HG02623 (cell line): ENCODE measurements at regions not wholly inside any gene's neighbourhood (a gene's known extent, or its start where the extent isn't known, plus 50 kb on each side); places are given as distances from the start of the nearest gene placed in this dataset.

ENCODE experiments used
- ATAC-seq: cut with Tn5 transposase; IDR thresholded peaks from one replicate; pipeline ENCODE4 v1.9.1; 2021; ENCODE audit warnings: moderate library complexity; ENCODE audit not compliant: unreplicated experiment

DNA sequence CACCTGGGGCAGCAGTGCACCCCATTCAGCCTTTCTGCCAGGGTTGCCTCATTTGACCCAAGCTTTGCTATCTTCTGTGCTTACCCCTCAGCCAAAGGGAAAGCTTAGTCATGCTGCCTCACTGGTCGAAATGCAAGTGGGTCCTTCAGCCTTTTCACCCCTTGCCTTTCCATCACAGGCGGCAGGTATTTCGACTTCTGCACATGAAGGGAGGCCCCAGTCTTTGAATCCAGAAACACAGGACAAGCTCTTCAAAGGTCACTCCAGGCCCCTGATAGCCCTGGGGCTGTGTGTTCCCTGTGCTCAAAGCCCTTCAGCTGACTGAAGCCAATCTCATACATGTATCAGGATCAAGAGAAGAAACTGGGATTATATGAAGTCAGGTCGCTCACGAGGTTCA is 129.7 kb downstream of the SNX19 start:
- no peak for ATAC-seq

DNA sequence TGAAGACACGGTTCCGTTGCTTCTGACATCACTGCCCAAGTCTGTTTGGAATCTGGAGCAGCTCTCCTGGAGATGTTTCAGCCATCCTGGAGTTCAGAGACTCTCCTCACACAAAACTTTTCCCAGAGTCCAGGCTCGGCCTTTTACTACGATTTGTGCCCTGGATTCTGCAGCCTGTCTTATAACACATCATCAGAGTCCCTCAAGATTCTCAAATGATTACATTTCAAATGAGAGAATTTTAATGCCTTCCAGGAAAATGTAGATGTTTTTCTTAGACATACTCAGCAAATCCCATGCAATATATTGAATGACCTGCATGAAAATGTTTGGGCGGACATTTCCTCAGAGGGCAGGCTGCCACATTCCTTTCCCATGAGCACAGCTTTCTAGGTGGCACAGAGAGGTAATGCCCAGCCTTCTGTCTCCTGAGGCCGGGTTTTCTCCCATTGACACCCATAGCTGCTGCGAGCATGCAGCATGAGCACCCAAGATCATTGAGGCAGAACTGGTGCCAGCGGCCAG is 129.1 kb downstream of the SNX19 start:
- ATAC-seq = no peak

DNA sequence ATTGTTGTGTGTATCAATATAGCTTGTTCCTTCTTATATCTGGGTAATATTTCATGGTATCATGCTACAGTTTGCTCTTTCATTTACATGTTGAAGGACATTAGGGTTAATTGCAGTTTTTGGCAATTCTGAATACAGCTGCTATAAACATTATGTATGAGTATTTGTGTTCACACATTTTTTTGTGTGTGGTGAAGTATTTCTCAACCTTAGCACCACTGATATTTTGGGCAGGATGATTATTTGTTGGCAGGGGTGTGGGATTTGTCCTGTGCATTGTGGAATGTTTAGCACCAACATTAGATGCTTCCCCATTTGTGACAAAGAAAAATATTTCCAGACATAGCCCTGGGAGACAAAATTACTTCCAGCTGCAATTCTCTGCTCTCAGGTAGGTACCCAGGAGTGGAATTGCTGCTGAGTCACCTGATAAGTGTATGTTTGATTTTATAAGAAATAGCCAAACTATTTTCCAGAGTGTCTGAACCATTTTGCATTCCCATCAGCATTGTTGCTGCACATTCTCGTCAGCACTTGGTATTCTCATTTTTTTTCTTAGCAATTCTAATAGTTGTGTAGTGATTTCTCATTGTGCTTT is 128.2 kb downstream of the SNX19 start:
- no peak for ATAC-seq

DNA sequence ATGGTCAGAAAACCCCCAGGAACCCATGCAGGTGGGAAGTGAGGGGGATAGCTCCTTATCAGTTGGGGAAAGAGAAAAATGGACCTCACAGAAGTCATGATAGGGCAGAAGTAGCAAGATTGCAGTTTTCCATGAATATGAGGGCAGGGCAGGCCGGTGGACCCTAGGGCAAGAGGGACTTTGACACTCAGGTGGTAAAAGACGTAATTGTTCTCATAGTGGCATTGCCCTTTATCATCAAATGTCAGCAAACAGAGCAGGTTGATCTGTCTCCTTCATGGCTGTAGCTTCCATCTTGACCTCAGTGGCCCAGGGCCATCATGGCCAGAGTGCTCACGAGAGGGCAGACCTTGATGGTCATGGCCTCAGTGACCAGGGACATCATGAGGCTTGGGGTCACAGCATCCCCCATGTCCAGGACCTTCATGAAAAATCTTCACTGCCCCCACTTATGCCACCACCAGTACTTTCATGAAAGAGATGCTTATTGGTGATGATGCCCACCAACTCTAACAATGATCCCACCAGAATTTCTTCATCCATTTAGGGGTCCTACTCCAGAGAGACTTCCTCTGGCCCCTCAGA is 127.1 kb downstream of the SNX19 start:
- ATAC-seq = no peak

DNA sequence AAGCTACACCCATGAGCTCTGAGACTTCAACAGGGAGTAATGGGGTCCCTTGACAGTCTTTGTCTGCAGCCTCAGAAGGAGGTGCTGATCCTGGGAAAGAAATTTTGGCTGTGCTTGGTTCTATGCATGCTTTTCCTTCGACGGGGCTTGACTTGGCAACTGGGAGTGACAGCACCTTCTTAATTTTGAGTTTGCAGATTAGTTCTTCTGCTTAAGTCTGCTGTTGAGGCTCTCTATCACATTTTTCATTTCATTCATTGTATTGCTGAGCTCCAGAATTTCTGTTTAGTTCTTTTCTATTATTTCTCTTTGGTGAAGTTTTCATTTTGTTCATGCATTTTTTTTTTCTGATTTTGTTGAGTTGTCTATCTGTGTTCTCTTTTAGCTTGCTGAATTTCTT is 125.6 kb downstream of the SNX19 start:
- ATAC-seq = no peak

DNA sequence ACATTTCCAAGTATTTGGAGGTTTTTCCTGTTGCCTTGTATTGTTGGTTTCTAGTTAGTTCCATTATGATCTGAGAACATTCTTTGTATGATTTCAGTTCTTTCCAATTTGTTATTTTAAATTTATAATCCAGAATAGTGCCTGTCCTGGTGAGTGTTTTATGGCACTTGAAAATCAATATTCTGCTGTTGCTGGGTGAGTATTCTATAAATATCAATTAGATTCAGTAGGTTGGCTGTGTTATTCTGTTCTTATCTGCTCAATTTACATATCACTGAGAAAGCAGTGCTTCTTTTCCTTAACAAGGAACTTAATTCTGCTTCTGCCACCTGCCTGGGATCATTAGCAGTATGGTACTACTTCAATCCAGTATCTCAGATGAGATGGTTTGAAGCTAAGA is 123.5 kb downstream of the SNX19 start:
- ATAC-seq = no peak

DNA sequence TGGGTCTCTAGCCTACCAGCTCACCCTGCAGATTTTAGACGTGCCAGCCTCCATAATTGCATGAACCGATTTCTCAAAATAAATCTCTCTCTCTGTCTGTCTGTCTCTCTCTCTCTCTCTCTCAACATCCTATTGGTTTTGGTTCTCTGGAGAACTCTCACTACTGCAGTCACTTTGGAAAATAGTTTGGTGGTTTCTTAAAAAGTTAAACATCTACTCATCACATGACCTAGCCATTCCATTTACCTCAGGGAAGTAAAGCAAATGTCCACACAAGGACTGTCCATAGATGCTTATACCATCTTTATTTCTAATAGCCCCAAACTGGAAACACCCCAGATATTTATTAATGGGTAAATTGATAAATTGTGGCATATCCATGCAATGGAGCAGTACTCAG is 119.5 kb downstream of the SNX19 start:
- no peak for ATAC-seq

DNA sequence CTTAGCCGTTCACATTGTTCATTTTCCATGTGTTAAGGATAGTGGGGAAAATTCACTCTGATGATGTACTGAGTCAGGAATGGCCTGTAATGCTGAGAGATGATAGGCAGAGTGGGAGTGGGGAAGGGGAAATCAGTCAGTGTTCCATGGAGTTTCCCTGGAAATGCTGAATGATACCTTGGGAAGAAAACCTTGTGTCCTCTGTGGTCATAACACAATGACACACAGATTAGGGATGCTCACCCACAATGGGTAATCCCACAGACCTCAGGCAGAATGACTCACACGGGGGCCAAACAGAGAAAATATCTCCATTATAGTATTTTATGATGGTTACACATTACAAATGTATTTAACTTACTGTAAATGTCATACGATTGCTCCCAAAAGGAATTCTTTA is 118.0 kb downstream of the SNX19 start:
- ATAC-seq = no peak

DNA sequence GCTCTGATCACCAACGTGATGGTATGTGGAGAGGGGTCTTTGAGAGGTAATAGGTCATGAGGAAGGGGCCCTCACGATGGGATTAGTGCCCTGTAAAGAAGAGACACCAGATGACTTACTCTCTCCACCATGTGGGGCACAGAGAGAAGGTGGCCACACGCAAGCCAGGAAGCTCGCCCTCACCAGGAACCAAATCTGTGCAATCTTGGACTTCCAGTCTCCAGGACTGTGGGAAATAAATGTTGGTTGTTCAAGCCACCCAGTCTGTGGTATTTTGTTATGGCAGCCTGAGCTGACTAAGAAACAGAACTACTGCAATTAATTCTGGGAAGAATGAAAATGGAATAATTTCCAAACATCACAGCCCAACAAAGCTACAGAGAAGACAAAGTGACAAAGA is 117.5 kb downstream of the SNX19 start:
- ATAC-seq = no peak

DNA sequence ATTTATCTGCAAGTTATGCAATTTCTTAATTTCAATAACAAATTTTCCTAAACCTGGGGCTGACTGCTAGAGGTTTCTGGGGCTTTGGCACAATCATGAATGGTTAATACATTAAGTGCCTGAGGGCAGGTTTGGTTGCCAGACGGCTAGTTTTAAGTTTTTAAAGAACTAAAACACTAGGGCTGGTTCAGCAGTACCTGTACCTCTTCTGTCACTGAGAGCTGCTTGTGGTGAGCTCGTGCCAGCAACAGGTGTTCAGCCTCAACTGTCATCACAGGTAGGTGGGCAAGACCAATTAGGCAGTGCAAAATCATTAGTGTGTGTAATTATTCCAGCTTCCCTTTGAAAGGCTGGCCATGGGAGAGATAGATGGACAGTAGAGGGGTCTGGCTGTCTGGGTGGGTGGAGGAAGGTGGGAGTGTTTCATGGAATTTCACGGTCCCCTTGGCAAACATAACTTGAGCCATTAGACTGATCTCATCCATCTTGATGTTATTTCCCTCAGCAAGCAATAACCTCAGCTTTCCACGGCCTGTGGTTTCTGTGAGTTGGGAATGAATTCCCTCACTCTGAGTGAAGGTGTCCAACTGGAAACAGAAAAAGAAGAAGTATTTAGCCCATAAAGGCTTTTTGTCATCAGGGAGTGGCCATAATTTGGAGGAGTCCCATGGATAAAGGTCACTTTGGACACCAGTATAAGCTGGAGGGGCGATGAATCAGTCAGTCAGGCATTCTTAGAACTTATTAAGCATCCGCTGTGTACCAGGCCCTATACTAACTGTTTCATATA is 114.8 kb downstream of the SNX19 start:
- no peak for ATAC-seq

DNA sequence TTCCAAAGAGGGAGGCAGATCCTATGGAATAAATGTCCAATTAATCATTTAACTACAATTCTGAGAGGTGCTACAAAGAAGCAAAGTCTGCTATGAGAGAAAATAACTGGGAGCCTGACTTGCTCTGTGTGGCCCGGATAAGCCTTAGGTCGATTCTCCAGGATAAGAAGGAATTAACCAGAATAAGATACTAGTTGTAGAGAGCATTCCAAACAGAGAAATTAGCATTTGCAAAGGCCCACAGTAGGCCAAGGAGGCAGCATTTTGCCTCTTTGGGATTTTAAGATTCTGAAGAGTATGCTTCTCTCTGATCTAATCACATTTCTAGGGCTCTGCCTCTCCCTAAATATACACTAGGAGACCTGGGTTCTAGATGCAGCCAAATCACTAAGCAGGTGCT is 113.7 kb downstream of the SNX19 start:
- ATAC-seq = no peak

DNA sequence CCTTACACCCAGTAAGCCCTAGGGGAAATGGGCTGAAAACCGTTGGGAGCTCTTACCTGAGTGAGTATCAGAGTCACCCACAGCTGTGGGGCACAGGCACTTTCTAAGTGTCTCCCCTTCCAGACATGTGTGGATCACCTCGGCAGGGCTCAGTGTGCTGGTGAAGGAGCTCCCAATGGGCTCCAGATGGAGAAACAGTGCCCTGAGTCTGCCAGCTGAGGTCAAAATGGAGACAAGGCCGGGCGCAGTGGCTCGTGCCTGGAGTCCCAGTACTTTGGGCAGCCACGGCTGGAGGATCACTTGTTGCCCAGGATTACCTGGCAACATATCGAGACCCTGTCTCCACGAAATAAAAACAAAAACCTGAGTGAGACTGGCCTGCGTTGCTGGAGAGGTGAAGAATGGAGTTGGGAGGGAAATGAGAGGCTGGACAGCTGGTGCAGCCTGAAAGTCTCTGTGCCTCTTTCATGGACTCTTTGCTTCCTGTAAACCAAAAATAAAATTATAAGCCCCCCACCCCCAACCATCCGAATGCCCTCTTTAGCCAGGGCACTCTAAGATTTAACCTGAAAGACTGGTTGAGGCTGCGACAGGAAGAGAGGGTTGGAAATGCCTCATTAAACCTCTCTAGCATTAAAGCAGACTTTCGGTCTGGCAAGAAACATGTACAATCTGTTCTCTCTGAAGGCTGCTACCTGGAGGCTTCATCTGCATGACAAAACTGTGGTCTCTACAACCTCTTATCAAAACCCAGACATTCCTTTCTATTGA is 111.8 kb downstream of the SNX19 start:
- ATAC-seq = no peak

DNA sequence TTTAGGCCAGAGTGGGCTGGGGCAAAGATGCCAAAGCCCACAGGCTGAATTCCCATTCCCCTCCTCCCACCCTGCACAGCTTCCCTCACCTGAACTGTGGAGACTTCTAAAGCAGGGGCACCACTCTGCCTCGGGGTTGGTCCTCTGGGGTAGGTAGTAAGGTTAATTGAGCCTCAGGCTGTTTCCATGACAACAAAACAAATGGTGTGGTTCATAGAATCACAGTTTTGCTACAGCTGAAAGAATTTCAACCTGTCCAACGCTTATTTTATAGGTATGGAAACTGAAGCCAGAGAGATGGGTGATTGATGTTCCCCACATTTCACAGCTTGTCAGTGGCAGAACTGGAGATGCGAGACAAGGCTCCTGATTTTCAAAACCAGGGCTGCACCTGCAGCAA is 109.5 kb downstream of the SNX19 start:
- no peak for ATAC-seq

DNA sequence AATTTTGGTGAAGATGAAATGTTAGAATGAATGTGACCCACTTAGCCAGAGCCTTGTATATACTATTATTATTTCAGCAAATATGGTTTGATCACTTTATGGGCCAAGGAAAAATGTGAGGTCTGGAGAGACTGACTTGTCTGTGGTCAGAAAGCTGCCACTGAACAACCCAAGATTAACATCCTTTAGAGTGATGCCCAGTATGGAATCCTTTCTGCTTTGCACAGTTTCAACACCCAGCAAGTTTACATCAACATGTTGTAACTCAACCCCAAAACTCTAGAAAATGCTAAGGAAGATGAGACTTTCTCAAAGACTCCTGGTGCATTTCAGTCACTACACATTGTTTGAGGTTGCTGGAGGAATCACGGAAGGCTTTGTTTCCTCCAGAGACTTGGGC is 107.7 kb downstream of the SNX19 start:
- no peak for ATAC-seq

DNA sequence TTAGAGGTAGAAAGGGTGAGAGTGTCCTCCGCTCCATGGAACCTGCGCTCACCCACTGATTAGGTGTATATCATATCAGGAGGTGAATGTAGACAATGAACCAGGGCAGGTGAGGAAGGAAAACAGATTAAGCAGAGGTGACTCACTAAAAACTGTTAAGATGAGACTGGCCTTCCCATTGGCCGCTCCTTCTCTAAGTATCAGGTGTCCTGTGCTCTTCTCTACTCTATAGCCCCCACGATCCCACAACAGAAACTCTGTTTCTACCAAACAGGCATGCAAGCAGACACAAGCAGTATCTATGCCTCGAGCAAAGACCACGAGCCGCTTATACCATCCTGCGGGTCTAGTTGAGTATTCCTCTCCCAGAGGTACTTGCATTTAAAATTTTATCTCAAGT is 103.1 kb downstream of the SNX19 start:
- no peak for ATAC-seq

DNA sequence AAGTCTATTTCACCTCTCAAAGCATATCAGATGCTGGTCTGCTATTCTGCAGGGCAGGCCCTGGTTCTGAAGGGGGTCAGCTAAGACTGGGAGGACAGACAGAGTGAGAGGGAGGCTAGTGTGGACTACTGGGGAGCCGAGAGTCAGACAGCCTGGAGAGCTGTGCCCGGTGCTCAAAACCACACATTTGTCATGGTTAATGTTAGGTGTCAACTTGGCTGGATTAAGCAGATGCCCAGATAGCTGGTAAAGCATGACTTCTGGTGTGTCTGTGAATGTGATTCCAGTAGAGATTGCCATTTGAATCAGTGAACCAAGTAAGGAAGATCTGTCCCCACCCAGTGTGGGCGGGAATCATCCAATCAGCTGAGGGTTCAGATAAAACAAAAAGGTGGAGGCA is 102.6 kb downstream of the SNX19 start:
- ATAC-seq = no peak

DNA sequence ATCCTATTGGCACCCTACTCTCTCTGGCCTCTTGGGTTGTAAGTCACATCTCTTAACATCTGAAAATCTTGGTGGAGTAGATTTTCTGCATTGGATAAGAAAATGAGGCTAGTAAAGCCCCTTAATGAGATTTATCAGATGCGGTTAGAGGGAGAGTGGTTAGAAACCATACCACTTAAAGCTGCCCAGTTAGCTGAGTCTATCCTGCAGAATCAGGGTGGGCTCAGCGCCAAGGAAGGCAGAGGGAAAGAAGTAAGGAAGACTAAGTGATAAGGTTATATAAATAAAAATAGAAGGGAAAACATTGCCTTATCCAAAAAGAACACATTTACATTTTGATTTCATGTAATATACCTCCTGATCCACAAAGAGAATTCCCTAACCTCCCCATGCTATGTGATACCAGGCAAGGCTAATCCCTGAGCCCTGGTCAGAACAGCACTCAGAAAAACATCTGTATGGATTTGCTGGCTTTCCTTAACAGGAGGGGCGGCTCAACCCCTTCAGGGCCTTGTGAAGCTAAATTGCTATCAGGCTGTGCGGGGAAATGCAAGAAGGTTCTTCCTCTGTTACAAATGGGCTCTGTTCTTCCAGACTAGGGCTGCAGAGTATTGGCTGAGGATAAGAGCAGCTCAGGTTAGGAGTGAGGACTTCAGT is 101.7 kb downstream of the SNX19 start:
- ATAC-seq = no peak

DNA sequence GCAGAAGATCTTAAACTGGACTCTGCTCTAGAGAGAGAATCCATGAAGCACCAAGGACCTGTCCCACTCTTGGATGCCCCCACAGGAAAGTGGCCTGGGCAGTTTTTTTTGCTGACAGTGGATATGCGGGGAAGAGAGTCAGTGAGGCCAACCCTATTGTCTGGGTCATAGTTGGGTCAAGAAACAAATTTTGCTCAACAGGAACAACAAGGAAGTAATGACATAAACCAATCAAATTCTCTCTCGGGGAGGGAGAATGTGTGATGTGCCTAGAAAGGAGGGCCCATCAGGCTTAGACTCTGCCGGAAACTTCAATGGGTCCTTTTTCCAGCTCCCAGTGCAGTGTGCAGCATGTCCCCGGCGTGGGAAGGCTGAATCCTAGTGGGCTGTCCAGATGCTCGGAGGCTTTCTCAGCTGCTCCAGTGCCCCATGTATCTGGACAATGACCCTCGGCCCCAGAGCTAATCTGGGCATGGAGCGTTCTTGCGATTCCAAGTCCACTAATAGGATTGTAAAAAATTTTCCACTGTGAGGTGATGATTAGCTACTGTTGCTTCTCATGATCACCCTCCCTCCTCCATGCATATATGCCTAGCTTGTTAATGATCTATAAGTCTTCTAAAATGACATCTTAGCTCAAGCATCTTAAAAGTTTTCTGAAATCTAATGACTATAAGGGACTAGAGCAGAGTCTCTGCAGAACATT is 101.0 kb downstream of the SNX19 start:
- no peak for ATAC-seq

DNA sequence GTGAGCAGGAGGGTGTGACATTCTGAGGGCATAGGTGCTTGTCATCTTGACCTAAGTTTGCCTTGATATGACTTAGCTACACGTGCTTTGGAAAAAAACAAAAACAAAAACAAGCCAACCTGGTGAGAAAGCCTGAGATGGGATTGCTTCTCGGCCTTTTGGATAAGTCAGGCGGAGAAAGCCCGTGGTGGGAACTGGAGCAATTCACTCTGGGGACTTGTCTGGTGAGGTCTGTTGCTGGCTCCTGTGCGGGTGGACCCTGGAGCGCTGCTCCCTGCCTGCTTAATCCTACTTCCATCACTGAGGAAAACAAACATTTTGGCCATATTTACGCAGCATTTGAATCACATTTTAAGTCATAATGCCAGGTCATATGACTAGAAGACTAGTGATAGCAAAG is 100.3 kb downstream of the SNX19 start:
- no peak for ATAC-seq

DNA sequence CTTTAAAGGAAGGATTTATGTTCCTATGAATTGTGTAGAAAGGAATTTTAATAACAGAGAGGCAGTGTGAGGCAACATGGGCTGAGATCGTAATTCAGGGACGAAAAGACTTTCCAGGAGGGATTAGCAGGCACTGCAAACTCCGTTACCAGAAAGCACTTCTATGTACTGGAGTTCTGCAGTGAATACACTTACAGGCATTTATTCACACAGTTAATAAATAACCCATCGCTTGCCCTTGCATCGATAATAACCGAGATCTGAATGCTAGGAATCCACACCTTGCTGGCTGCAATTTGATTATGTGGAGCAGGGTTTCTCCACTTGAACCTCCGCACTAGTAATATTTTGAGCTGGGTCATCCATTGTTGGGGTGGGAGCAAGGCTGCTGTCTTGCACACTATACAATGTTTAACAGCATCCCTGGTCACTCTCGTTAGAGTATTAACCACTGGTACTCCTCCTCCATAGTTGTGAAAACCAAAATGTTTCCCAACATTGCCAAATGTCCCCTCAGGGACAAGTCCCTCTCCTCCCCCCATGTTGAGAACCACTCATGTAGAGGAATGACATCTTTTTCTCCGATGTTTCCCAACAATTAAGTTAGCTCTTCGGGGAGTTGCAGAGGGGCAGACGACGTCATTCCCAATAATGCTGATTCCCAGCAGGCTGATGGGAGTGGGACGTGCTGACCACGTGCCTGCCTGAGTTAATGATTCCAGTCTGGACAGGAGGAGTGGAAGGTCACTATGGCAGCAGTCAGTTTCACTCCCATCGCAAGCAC is 99.5 kb downstream of the SNX19 start:
- ATAC-seq = no peak
